IMR-90 (cell line): ENCODE measurements at regions not wholly inside any gene's neighbourhood (a gene's known extent, or its start where the extent isn't known, plus 50 kb on each side); places are given as distances from the start of the nearest gene placed in this dataset.

Source experiments
- POLR2A ChIP-seq: IDR thresholded peaks from 2 replicates; pipeline ENCODE4 v1.6.1; 2012; ENCODE audit warnings: mild to moderate bottlenecking, low read depth, low read length
- RFX5 ChIP-seq: IDR thresholded peaks from 2 replicates; pipeline ENCODE4 v1.8.0; 2012; ENCODE audit warnings: low read depth, mild to moderate bottlenecking, low read length, moderate library complexity
- TF ChIP-seq, protein P1 (sequence below): conservative IDR thresholded peaks from 2 replicates; pipeline ENCODE4 v1.5.1; 2012; ENCODE audit warnings: mild to moderate bottlenecking, low read depth, low read length, improper control_type of control experiment

DNA sequence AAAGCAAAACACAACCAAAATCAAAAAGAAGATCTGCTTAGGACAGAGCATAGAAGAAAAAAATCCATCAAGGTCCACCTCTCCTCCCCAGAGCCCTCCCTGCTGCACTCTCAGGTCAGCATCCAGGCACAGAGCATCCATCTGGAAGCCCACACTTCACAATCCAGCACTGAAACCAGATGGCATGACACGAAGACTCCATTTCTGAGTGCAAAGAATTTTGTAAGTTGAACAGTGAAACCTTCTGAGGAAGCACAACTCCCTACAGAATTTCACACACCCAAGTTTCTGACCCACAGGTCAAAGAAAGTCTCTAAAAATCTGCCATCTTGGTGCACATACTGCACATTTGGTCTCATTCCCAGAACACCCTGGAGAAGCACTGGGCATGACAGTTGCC is 128.8 kb upstream of the STXBP5 start:
- no peak for TF ChIP-seq POLR2A
- no peak for TF ChIP-seq RFX5
- TF ChIP-seq, protein P1, sequence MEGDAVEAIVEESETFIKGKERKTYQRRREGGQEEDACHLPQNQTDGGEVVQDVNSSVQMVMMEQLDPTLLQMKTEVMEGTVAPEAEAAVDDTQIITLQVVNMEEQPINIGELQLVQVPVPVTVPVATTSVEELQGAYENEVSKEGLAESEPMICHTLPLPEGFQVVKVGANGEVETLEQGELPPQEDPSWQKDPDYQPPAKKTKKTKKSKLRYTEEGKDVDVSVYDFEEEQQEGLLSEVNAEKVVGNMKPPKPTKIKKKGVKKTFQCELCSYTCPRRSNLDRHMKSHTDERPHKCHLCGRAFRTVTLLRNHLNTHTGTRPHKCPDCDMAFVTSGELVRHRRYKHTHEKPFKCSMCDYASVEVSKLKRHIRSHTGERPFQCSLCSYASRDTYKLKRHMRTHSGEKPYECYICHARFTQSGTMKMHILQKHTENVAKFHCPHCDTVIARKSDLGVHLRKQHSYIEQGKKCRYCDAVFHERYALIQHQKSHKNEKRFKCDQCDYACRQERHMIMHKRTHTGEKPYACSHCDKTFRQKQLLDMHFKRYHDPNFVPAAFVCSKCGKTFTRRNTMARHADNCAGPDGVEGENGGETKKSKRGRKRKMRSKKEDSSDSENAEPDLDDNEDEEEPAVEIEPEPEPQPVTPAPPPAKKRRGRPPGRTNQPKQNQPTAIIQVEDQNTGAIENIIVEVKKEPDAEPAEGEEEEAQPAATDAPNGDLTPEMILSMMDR: no peak
